ENCODE measurements at regions not wholly inside any gene's neighbourhood (a gene's known extent, or its start where the extent isn't known, plus 50 kb on each side); places are given as distances from the start of the nearest gene placed in this dataset.
"Not testable (repeated sequence)": the region's sequence is repeated elsewhere in the genome, so short reads cannot be mapped to it uniquely, and the experiment has no call there.

DNA sequence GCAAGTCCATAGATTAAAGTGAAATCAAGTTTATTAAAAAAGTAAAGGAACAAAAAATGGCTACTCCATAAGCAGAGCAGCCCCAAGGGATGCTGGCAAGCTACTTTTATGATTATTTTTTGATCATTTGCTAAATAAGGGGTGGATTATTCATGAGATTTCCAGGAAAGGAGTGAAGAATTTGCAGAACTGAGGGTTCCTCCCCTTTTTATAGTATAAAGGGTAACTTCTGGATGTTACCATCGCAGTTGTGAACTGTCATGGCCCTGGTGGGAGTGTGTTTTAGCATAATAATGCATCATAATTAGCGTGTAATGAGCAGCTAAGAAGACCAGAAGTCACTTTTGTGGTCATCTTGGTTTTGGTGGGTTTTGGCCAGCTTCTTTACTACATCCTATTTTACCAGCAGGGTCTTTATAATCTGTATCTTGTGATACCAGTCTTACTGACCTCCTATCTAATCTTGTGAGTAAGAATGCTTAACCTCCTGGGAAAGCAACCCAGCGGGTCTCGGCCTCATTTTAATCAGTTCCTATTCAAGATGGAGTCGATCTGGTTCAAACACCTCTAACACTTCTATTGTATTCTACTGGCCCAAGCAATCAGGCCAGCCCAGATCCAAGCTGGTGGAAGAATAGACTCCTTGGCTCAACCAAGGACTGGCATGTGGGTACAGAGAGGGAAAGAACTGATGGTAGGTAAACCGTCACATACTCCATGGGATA is 87.9 kb upstream of the NPSR1 start (continued):
- no peak for TF ChIP-seq ZFX (IDR thresholded peaks at IDR 0.05)
- TF ChIP-seq, protein P1, sequence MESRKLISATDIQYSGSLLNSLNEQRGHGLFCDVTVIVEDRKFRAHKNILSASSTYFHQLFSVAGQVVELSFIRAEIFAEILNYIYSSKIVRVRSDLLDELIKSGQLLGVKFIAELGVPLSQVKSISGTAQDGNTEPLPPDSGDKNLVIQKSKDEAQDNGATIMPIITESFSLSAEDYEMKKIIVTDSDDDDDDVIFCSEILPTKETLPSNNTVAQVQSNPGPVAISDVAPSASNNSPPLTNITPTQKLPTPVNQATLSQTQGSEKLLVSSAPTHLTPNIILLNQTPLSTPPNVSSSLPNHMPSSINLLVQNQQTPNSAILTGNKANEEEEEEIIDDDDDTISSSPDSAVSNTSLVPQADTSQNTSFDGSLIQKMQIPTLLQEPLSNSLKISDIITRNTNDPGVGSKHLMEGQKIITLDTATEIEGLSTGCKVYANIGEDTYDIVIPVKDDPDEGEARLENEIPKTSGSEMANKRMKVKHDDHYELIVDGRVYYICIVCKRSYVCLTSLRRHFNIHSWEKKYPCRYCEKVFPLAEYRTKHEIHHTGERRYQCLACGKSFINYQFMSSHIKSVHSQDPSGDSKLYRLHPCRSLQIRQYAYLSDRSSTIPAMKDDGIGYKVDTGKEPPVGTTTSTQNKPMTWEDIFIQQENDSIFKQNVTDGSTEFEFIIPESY (IDR thresholded peaks at IDR 0.05; ENCODE audit: extremely low read depth, insufficient replicate concordance, low read length), result no peak
- TF ChIP-seq SP1 (IDR thresholded peaks at IDR 0.05; ENCODE audit: low read depth), result no peak

DNA sequence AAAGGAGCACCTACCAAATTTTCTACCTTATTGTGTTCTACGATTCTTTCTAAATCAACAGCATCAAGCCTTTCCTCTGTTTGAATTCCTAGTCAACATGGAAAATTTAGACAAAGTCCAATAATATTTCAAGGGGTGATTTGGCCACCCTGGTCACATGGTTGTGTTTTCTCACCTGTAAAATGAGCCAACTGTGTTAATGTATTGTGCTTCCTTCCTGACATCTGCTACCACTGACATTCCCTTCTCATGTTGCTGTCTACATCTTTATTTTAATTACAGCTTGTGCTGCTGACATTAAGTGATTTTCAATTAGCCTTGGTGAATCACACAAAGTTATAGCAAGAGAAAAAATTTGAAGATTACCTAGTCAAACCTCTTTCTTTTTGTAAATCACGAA is 83.0 kb upstream of the NPSR1 start:
- Histone ChIP-seq H3K79me2 (ENCODE audit: insufficient read depth, low read length) (no peaks in the 10 kb centered on the region), H3K4me3 (replicated peaks in 1 of 2; ENCODE audit: low read depth in 1 of 2, low read length in 2 of 2) (no peak overlapping the region), H3K9me3 (ENCODE audit: control insufficient read depth in 1 of 2, insufficient read depth in 1 of 2, low read depth in 1 of 2, low read length in 2 of 2) (no peaks in the 10 kb centered on the region), H3K27me3 (ENCODE audit: insufficient read depth, low read length) (no peaks in the 10 kb centered on the region), H2AFZ (ENCODE audit: low read depth, low read length, poor library complexity, severe bottlenecking) (no peak overlapping the region), H3K9me2 (ENCODE audit: insufficient read depth) (no peaks in the 10 kb centered on the region), H3K4me1 (ENCODE audit: control insufficient read depth in 1 of 2, insufficient read depth in 2 of 2, low read length in 2 of 2) (no peaks in the 10 kb centered on the region), H3K36me3 (ENCODE audit: control insufficient read depth in 1 of 2, insufficient read depth in 2 of 2, low read length in 2 of 2) (no peaks in the 10 kb centered on the region), H3K27ac (ENCODE audit: low read depth, low read length) (no peak overlapping the region), H3K4me2 (ENCODE audit: low read length) (no peak overlapping the region), H3K9ac (ENCODE audit: low read length) (no peak overlapping the region), H4K20me1 (ENCODE audit: insufficient read depth) (no peaks in the 10 kb centered on the region)
- no peak for DNase-seq (ENCODE audit: low read depth, low spot score)
- no peak for ATAC-seq
- RAD21 ChIA-PET (ENCODE audit: low non-redundant PET in 1 of 2, low total read pairs in 2 of 2, uncharacterized antibody in 2 of 2, unreplicated experiment in 2 of 2), result no interaction called here
- CTCF ChIA-PET, result no interaction called here
- intact Hi-C loops (cut with micrococcal nuclease), result no loop called here
- POLR2A ChIA-PET, result no interaction called here
- no TSS peak for BruUV-seq (replicated peaks)
- no peak for TF ChIP-seq EZH2phosphoT487 (IDR thresholded peaks at IDR 0.05; ENCODE audit: borderline replicate concordance)
- TF ChIP-seq RAD21 (IDR thresholded peaks at IDR 0.05; ENCODE audit: low read depth), result no peak
- TF ChIP-seq, protein P2, sequence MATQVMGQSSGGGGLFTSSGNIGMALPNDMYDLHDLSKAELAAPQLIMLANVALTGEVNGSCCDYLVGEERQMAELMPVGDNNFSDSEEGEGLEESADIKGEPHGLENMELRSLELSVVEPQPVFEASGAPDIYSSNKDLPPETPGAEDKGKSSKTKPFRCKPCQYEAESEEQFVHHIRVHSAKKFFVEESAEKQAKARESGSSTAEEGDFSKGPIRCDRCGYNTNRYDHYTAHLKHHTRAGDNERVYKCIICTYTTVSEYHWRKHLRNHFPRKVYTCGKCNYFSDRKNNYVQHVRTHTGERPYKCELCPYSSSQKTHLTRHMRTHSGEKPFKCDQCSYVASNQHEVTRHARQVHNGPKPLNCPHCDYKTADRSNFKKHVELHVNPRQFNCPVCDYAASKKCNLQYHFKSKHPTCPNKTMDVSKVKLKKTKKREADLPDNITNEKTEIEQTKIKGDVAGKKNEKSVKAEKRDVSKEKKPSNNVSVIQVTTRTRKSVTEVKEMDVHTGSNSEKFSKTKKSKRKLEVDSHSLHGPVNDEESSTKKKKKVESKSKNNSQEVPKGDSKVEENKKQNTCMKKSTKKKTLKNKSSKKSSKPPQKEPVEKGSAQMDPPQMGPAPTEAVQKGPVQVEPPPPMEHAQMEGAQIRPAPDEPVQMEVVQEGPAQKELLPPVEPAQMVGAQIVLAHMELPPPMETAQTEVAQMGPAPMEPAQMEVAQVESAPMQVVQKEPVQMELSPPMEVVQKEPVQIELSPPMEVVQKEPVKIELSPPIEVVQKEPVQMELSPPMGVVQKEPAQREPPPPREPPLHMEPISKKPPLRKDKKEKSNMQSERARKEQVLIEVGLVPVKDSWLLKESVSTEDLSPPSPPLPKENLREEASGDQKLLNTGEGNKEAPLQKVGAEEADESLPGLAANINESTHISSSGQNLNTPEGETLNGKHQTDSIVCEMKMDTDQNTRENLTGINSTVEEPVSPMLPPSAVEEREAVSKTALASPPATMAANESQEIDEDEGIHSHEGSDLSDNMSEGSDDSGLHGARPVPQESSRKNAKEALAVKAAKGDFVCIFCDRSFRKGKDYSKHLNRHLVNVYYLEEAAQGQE (IDR thresholded peaks at IDR 0.05; ENCODE audit: low read depth), result no peak
- TF ChIP-seq, protein P3, sequence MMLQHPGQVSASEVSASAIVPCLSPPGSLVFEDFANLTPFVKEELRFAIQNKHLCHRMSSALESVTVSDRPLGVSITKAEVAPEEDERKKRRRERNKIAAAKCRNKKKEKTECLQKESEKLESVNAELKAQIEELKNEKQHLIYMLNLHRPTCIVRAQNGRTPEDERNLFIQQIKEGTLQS (IDR thresholded peaks at IDR 0.05), result no peak
- TF ChIP-seq CEBPB (IDR thresholded peaks at IDR 0.05; ENCODE audit: low read depth), result no peak

DNA sequence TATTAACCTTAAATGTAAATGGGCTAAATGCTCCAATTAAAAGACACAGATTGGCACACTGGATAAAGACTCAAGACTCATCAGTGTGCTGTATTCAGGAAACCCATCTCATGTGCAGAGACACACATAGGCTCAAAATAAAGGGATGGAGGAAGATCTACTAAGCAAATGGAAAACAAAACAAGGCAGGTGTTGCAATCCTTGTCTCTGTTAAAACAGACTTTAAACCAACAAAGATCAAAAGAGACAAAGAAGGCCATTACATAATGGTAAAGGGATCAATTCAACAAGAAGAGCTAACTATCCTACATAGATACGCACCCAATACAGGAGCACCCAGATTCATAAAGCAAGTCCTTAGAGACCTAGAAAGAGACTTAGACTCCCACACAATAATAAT is 80.1 kb upstream of the NPSR1 start:
- H3K79me2 ChIP-seq (ENCODE audit: insufficient read depth, low read length); H3K36me3 ChIP-seq (ENCODE audit: control insufficient read depth in 1 of 2, insufficient read depth in 2 of 2, low read length in 2 of 2); H3K9me2 ChIP-seq (ENCODE audit: insufficient read depth); ATAC-seq; H3K4me3 ChIP-seq (replicated peaks in 1 of 2; ENCODE audit: low read depth in 1 of 2, low read length in 2 of 2); H2AFZ ChIP-seq (ENCODE audit: low read depth, low read length, poor library complexity, severe bottlenecking); CTCF ChIA-PET; RAD21 ChIA-PET (ENCODE audit: low non-redundant PET in 1 of 2, low total read pairs in 2 of 2, uncharacterized antibody in 2 of 2, unreplicated experiment in 2 of 2); H3K27ac ChIP-seq (ENCODE audit: low read depth, low read length); POLR2A ChIA-PET; BruUV-seq (replicated peaks); H3K9me3 ChIP-seq (ENCODE audit: control insufficient read depth in 1 of 2, insufficient read depth in 1 of 2, low read depth in 1 of 2, low read length in 2 of 2); DNase-seq (ENCODE audit: low read depth, low spot score); H3K9ac ChIP-seq (ENCODE audit: low read length); H4K20me1 ChIP-seq (ENCODE audit: insufficient read depth); H3K4me1 ChIP-seq (ENCODE audit: control insufficient read depth in 1 of 2, insufficient read depth in 2 of 2, low read length in 2 of 2); H3K27me3 ChIP-seq (ENCODE audit: insufficient read depth, low read length); intact Hi-C loops (cut with micrococcal nuclease); H3K4me2 ChIP-seq (ENCODE audit: low read length): not testable (repeated sequence)
